Ovary (tissue), 7 donors: ENCODE measurements at regions not wholly inside any gene's neighbourhood (a gene's known extent, or its start where the extent isn't known, plus 50 kb on each side); places are given as distances from the start of the nearest gene placed in this dataset.

ENCODE experiments used
- DNase-seq, 5 donors: peaks; one replicate each; pipeline ENCODE4 v3.0.0-alpha.2; 2019 to 2020
- H3K27ac ChIP-seq, 2 donors: fragments of 200-600 bp; one replicate each; pipeline versions ENCODE4 v1.5.1 to v1.8.0; 2019 to 2022
- H3K27me3 ChIP-seq: fragments of 200-600 bp; one replicate; pipeline ENCODE4 v1.8.0; 2022
- H3K36me3 ChIP-seq: fragments of 200-600 bp; sonication (generic); one replicate; pipeline ENCODE4 v1.5.1; 2019
- H3K4me1 ChIP-seq: one replicate; pipeline ENCODE4 v1.8.1; 2013; ENCODE audit warnings: mild to moderate bottlenecking, moderate library complexity; ENCODE audit not compliant: insufficient read depth
- H3K4me3 ChIP-seq: fragments of 200-600 bp; sonication (generic); one replicate; pipeline ENCODE4 v1.5.1; 2017
- H3K9me3 ChIP-seq, 2 donors: fragments of 200-600 bp in 1 of 2; sonication (generic) in 1 of 2; one replicate each; pipeline versions ENCODE4 v1.5.1 to v1.8.1; 2013 to 2019; ENCODE audit warnings: mild to moderate bottlenecking in 1 of 2, moderate library complexity in 1 of 2
- CTCF ChIP-seq, 3 donors: fragments of 450-650 bp in 2 of 3; fragments of 200-600 bp in 1 of 3; IDR thresholded peaks; one replicate each; pipeline versions ENCODE4 v1.5.1 to v1.8.0; 2016 to 2022; ENCODE audit warnings: antibody characterized with exemption in 3 of 3, mild to moderate bottlenecking in 1 of 3
- EP300 ChIP-seq: sonication (generic); formaldehyde crosslinking; IDR thresholded peaks from one replicate; pipeline ENCODE4 v1.6.1; 2017; ENCODE audit warnings: antibody characterized with exemption
- POLR2A ChIP-seq: fragments of 450-650 bp; IDR thresholded peaks from one replicate; pipeline ENCODE4 v1.6.1; 2017; ENCODE audit warnings: antibody characterized with exemption, mild to moderate bottlenecking, moderate library complexity
- WGBS, 3 donors: extraction: QIAGEN DNeasy Blood & Tissue Kit in 1 of 3; methylation state at CpG; one replicate each; pipeline versions ENCODE4 v1.1.5 to v1.1.7; 2013 to 2017; 5-methylcytosine and 5-hydroxymethylcytosine counted together
- intact Hi-C, 4 donors: fragments of 100-400 bp; cut with DNase I; formaldehyde crosslinking; loops; one replicate each; pipeline versions ENCODE4 v1.11.0 to v1.15.1; 2022 to 2023
- donor health status: DM: no; HTN: no; CAD: no; lungs with moderate emphysema.
- donor health status: DM: no; HTN: no; CAD: no.
- donor health status: Bipolar disorder and iron deficiency.
- donor health status: DM: no; HTN: no; CAD: no.
- donor health status: DM: yes; HTN: yes; CAD: no.

- no peak for TF ChIP-seq POLR2A
- TF ChIP-seq CTCF (IDR thresholded peaks at IDR 0.05), result no peak
- no peak for TF ChIP-seq EP300
- H3K4me1 ChIP-seq, result no peaks in the 10 kb centered on the region
- intact Hi-C loops, result no loop called here
- no peak overlapping the region for H3K4me3 ChIP-seq
- no peaks in the 10 kb centered on the region for H3K9me3 ChIP-seq
- H3K27ac ChIP-seq, result no peak overlapping the region
- DNase-seq, result no peak
- H3K36me3 ChIP-seq, result no peaks in the 10 kb centered on the region
- no peaks in the 10 kb centered on the region for H3K27me3 ChIP-seq
These were observed 182.1 kb downstream of the RPIA start for GRCh38 chr2:88873620-88874019.

GRCh38 chr2:88874063-88874657 lies 182.7 kb downstream of the RPIA start:
- no peak overlapping the region for H3K27ac ChIP-seq
- no peaks in the 10 kb centered on the region for H3K4me1 ChIP-seq
- WGBS, 3 donors, result 26 to 28% (median 27%) methylated on average over 4 of the region's 4 CpGs
- H3K4me3 ChIP-seq, result no peak overlapping the region
- DNase-seq, result no peak
- no peaks in the 10 kb centered on the region for H3K27me3 ChIP-seq
- no peaks in the 10 kb centered on the region for H3K36me3 ChIP-seq
- TF ChIP-seq EP300 (no peak), POLR2A (no peak), CTCF (IDR thresholded peaks at IDR 0.05) (peak in 1 of 3 donors; percentile 45)
- intact Hi-C loops, result no loop called here
- H3K9me3 ChIP-seq, result no peaks in the 10 kb centered on the region

GRCh38 chr2:88875736-88876135 lies 184.3 kb downstream of the RPIA start:
- TF ChIP-seq EP300, result no peak
- Histone ChIP-seq H3K27me3 (no peaks in the 10 kb centered on the region), H3K9me3 (no peaks in the 10 kb centered on the region), H3K36me3 (no peaks in the 10 kb centered on the region), H3K4me1 (no peaks in the 10 kb centered on the region), H3K4me3 (no peak overlapping the region), H3K27ac (no peak overlapping the region)
- DNase-seq, result no peak
- intact Hi-C loops, result no loop called here
- WGBS, 3 donors, result 46 to 63% (median 61%) methylated on average over 3 of the region's 3 CpGs

- H3K36me3 ChIP-seq, result no peaks in the 10 kb centered on the region
- intact Hi-C loops, result no loop called here
- no peak overlapping the region for H3K4me3 ChIP-seq
- no peaks in the 10 kb centered on the region for H3K27me3 ChIP-seq
- no peak for DNase-seq
- no peak for TF ChIP-seq EP300
- TF ChIP-seq CTCF (IDR thresholded peaks at IDR 0.05), result peak in 1 of 3 donors; percentile 45
- no peak for TF ChIP-seq POLR2A
- no peaks in the 10 kb centered on the region for H3K4me1 ChIP-seq
- no peaks in the 10 kb centered on the region for H3K9me3 ChIP-seq
- H3K27ac ChIP-seq, result no peak overlapping the region
- WGBS, 3 donors, result 1 to 4% (median 1%) methylated on average over 11 of the region's 11 CpGs
These were observed 189.0 kb downstream of the RPIA start for GRCh38 chr2:88880441-88880953.

GRCh38 chr2:88885275-88885674 lies 193.8 kb downstream of the RPIA start:
- H3K36me3 ChIP-seq, result no peaks in the 10 kb centered on the region
- H3K4me3 ChIP-seq, result no peak overlapping the region
- DNase-seq, result no peak
- H3K27ac ChIP-seq, result no peak overlapping the region
- 31 to 57% (median 33%) methylated on average over 3 of the region's 3 CpGs for WGBS, 3 donors
- intact Hi-C loops, result no loop called here
- H3K27me3 ChIP-seq, result no peaks in the 10 kb centered on the region
- no peaks in the 10 kb centered on the region for H3K4me1 ChIP-seq
- H3K9me3 ChIP-seq, result no peaks in the 10 kb centered on the region
- TF ChIP-seq POLR2A (no peak), EP300 (no peak), CTCF (IDR thresholded peaks at IDR 0.05) (no peak)
